T47D (cell line): ENCODE measurements at regions not wholly inside any gene's neighbourhood (a gene's known extent, or its start where the extent isn't known, plus 50 kb on each side); places are given as distances from the start of the nearest gene placed in this dataset.
A peak's percentile ranks its signal among the peaks of the same experiment; 100 is the strongest.

Experiments
- DNase-seq, 2 experiments: peaks; one replicate each; pipeline versions ENCODE4 v3.0.0 to v3.0.0-alpha.2; 2011 to 2012; ENCODE audit warnings: low read depth in 1 of 2, low spot score in 1 of 2
- JUND ChIP-seq: IDR thresholded peaks from 2 replicates; pipeline ENCODE4 v1.6.1; 2012; ENCODE audit warnings: low read depth
- in situ Hi-C: cut with HindIII; loops from 2 replicates; pipeline ENCODE4 v1.10.0; 2016; ENCODE audit warnings: low sequenced_read_pairs, low pct_unique_long_range_greater_than_20kb

- in situ Hi-C loops: no loop called here
- TF ChIP-seq JUND: no peak
- no peak for DNase-seq
These were observed 181.6 kb upstream of the ELAC2 start for GRCh38 chr17:13199425-13199824.

GRCh38 chr17:13197586-13197985, 179.8 kb upstream of the ELAC2 start:
- no peak for DNase-seq
- in situ Hi-C loops: no loop called here
- no peak for TF ChIP-seq JUND

DNA sequence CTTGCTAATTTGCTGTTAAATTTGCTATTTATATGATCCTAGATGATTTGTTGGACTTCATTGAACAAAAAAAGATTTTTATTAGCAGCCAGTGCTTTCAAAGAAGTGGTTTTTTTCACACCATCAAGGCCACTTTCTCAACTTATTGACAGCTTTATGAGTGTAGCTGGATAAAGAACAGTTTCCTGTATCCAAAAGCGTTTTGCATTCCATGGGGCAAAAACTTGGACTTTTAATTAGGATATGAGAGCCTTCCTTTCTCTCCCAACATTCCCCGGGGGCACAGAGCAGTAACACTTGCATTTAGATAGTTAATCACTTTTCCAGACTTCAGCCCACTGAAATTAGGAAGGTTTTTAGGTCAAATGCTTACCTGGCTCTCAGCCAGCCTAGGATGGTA, 177.1 kb upstream of the ELAC2 start:
- in situ Hi-C loops: no loop called here
- no peak for TF ChIP-seq JUND
- DNase-seq: no peak

DNA sequence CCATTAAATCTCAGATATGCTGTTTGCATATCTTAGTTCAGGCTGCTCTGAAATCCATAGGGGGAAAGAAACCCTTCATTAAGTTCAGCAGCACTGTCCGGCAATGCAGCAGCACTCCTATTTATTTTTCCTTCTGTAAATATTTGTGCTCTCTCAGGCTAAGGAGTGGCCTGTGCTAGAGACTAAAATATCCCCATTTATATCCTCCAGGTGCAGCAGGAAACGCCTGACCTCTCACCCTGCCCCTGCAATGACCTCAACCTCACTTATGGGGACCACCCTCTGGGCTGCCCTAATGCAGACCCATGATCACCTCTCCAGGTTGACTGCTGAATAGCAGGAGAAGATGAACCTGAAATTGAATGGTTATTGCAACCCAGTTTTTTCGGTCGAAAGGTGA, 165.0 kb upstream of the ELAC2 start:
- no peak for TF ChIP-seq JUND
- in situ Hi-C loops: no loop called here
- DNase-seq: peak; percentile 3 to 77

GRCh38 chr17:13182450-13182849, 164.6 kb upstream of the ELAC2 start:
- in situ Hi-C loops: no loop called here
- peak in 1 of 2 experiments; percentile 82 for DNase-seq
- TF ChIP-seq JUND: no peak

DNA sequence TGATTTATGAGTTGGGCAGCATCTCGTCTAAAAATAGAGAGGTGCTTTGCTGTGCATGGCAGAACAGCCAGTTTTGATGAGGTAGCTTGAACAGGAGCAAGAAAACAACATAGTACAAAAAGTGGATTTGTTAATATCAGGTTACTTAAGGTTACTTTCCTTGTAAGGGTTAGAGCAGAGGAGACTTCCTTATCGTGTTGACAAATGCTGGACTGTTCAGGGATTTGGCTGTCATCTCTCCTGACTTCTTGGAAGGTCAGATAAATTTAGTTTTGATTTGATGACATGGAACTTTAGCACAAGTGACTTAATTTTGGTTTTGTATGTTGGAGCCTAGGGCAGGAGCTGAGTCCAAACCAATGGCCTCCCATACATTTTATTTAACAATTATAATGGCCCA, 163.9 kb upstream of the ELAC2 start:
- in situ Hi-C loops: no loop called here
- no peak for DNase-seq
- TF ChIP-seq JUND: no peak

- in situ Hi-C loops: no loop called here
- TF ChIP-seq JUND: no peak
- peak in 1 of 2 experiments; percentile 79 for DNase-seq
These were observed 158.6 kb upstream of the ELAC2 start for GRCh38 chr17:13176436-13176835.

DNA sequence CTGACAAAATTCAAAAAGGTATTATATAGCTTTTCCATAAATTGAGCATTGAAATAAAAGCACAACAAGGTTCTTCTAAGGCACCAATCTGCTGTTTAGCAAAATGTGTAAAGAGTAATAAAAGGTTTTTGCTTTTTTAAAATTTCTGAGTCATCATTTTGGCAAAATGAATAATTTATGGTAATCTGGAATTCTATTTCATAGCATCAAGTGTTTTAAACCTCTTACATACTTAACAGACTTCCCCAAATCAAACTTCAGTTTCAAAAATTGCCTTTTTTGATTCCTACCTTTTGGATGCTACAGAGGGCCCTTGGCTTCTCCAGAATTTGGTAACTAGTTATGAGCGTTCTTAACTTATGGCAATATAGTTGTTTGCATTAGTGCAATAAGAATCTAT, 154.0 kb upstream of the ELAC2 start:
- in situ Hi-C loops: no loop called here
- DNase-seq: no peak
- TF ChIP-seq JUND: no peak

DNA sequence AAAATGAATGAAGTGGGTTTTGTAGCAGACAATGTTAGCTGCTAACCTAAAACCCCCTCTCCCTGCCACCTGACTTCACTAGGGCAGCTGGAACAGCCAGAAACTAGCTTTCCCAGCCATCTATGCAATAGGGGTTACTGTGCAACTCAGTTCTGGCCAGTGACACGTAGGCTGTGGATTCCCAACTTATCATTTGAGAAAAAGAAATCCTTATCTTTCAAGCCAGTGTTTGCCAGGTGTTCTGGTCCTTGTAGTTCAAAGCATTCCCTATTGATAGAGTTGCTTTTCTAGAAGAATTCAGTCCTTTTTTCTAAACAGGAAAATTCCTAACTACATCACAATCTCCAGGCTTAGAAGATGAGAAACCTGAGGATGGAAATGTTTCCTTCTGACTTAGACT, 144.5 kb upstream of the ELAC2 start:
- DNase-seq: no peak
- in situ Hi-C loops: no loop called here
- TF ChIP-seq JUND: no peak

- TF ChIP-seq JUND: no peak
- DNase-seq: no peak
- in situ Hi-C loops: no loop called here
These were observed 143.0 kb upstream of the ELAC2 start for GRCh38 chr17:13160790-13161189.

DNA sequence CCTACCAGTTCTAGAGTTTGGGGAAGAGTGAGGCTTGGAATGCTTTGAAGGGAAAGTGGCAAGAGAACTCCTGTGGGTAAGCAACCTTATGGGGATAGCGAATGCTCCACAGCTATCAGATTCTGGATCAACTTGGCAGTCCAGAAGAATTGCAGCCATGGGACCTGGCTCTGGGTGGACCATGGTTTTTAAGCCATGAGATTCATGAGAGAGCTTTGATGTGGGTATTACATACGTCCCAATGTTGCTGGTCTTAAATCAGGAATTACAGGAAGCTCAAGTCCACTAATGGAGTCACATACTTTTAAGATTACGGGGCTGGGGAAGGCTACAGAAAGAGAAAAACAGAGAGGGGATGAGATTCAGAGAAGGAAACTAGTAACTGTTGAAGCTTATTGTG, 142.5 kb upstream of the ELAC2 start:
- TF ChIP-seq JUND: no peak
- no peak for DNase-seq
- in situ Hi-C loops: no loop called here

- in situ Hi-C loops: no loop called here
- no peak for DNase-seq
- no peak for TF ChIP-seq JUND
These were observed 140.8 kb upstream of the ELAC2 start for GRCh38 chr17:13158494-13159240.

GRCh38 chr17:13157656-13158055, 139.8 kb upstream of the ELAC2 start:
- in situ Hi-C loops: no loop called here
- no peak for TF ChIP-seq JUND
- DNase-seq: no peak

GRCh38 chr17:13154930-13155329, 137.1 kb upstream of the ELAC2 start:
- no peak for TF ChIP-seq JUND
- in situ Hi-C loops: no loop called here
- DNase-seq: no peak
